ENCODE measurements at regions not wholly inside any gene's neighbourhood (a gene's known extent, or its start where the extent isn't known, plus 50 kb on each side); places are given as distances from the start of the nearest gene placed in this dataset.
"Not testable (repeated sequence)": the region's sequence is repeated elsewhere in the genome, so short reads cannot be mapped to it uniquely, and the experiment has no call there.

DNA sequence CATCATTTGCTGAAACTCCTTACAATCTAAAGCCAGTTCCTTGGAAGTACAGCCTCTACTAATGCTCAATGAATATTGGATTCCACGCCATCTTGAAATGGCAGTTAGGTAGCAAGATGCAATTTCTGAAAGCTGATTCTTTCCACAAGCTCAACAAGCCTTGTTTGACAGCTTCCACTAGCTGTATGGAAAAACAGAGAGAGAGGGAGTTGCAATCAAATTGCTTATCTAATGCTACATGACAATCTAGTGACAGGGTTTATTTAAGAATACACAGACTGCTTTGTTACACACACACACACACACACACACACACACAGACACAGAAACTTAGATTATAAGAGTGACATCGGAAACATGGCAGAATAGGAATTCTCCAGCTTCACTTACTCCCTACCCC is 288.4 kb upstream of the DEPDC1 start:
- DNase-seq, result no peak

DNA sequence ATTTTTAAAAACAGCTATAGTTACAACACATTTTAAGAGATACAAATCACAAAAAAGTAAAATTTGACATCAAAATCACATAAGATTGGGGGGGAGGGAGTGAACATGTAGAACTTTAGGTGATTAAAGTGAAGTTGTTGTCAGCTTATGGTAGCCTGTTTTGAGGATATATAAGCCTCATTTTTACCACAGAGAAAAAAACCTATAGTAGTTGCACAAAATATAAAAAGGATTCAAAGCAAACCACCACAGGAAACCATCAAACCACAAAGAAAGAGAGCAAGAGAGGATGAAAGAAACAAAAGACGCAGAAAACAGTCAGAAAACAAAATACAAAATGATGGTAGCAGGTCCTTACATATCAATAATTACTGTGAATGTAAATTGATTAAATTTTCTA is 291.9 kb upstream of the DEPDC1 start:
- no peak for DNase-seq

DNA sequence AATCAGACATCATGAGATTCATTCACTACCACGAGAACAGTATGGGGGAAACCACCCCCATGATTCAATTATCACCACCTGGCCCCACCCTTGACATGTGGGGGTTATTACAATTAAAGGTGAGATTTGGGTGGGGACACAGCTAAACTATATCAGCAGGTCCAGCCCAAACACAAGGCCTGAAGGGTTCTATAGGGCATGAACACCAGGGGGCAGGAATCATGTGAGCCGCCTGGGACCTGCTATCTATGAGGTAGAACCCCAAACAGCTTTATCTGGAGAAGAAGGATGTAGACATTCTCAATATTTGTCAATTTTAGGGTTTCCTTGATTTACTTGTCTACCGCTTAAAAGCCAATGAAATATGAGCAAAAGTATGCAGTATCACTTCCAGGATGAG is 294.9 kb upstream of the DEPDC1 start:
- DNase-seq, result no peak

DNA sequence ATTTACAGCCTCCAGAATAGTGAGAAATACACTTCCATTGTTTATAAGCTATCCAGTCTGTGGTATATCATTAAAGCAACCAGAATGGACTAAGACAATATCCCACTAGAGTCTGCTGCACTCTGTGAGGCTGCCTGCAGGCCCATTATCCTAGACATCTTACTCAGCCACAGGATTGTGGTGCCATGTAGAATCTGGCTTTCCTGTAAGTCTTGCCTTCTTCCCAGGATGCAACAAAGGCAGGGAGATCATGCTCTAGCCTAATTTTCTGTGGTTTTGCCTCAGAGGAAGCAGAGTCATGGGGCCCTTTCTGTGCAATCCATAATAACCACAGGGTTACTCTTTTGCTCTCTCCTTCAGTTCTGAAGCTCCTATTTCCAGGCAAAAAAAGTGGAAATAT is 299.1 kb upstream of the DEPDC1 start:
- DNase-seq, result no peak

DNA sequence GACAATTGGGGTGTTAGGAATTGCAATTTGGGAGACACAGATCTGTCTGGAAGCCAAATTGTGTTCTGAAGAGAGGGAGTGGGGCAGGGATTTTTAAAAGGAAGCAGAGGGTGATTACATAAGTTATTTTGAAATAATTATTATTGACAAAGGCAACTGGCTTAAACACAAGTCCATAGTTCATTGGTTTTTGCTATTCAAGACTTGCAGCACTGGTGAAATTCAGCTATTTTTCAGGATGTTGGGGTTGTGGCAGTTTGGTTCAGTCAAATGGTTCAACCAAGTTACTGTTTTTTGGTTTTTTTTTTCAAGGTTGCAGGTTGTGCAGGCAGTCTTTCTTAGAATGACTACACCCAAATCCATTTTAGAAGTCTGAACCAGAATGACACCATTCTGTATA is 300.0 kb upstream of the DEPDC1 start:
- DNase-seq, result no peak

- DNase-seq, result no peak
These were observed 301.2 kb upstream of the DEPDC1 start for GRCh38 chr1:68798071-68798470.

DNA sequence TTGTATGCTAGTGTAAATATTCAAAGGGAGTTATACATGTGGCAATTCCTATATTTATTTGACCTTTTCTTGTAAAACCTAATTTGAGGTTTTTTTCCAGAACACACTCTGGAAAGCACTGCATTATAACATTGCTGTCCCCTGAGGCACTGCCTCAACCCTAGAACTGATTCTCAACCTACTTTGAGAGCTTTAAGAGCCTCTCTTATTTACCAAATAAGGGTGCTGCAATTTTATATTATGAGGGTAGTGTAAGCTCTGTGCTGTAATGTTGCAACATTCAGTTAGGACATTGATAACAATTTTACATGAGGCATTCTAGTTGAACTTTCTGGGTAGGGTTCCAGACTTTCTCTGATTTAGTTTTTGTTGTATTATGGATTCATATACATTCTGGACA is 302.2 kb upstream of the DEPDC1 start:
- DNase-seq, result no peak

- peak; percentile 9 for DNase-seq
These were observed 303.3 kb upstream of the DEPDC1 start for GRCh38 chr1:68800182-68800581.

DNA sequence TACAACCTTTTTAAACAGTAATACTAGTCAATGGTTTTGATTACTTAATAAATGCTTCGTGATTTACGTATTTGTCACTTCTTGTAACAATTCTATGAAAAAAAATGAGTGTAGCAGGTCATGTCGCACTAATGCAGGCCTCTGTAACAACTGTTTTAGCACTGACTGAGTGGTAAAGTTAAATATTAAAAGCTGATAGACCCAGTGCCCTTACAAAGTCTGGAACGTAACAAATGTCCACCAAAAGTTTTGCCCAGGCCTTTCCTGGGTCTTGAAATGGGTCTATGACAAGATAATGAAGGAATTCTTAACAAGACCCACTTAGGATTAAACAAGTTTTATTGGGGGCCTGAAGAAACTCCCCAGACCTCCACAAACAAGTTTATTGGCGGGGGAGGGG is 304.6 kb upstream of the DEPDC1 start:
- DNase-seq, result no peak

DNA sequence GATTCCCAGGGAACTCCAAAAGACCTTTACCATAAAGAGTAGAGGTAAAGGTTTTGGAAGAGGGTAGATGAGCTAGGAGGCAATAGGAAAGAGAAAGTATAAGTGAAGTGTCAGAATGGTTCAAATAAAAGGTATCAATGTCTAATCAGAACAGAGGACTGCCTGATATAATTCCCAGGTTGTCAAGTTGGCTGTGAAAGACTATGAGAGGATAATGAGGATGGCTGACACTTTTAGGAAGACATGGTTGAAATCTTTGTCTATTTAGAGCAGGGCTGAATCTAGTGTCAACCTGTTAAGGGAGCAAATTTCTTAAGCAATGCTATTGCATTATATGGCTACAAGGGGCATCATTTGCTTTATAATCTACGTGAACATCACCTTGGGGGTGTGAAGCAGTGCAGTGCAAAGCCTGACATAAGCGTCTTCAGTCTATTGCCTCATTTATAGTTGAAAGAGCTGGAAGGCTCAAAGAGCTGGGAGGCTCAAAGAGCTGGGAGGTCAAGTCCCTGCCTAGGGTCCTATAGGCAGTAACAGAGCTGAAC is 308.3 kb upstream of the DEPDC1 start:
- DNase-seq, result no peak

- DNase-seq, result peak; percentile 58
These were observed 311.5 kb upstream of the DEPDC1 start for GRCh38 chr1:68808351-68808750.

- peak; percentile 91 for DNase-seq
These were observed 314.9 kb upstream of the DEPDC1 start for GRCh38 chr1:68811806-68812205.

DNA sequence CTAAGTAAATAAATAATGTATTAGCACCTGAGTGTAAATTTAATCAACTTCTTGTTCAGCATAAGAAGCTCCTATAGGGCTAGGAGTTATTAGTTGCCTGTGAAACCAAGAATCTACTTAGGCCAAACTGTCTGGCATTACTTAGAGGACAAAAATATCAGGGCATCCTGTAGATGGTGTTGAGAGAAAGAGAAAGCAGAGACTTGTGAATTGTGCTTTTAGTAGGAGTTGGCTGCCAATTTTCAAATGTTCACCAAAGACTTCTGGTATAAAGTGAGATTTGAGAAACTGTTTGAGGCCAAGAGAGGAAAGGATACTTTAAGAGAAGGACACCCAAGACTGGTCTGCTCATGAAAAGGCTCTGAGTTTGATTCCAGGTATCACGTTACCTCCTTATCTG is 315.5 kb upstream of the DEPDC1 start:
- DNase-seq, result peak; percentile 39

DNA sequence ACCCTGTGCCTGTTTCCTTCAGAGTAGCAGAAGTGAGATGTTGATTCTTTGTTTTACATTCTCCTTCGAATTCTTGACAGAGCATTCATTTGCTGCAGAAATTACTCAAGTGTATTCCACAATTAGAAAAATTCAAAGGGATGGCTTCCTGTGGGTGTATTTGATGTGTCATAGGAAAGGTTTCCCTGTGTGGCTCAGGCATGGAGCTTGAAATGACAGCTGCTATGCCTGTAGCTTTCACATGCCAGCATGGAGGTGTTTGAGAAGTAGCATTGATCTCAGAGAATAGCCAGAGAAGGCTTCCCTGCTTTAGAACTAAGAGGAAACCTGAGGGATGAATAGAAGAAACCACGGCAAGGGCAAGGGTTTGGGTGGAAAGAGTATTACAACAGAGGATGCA is 317.2 kb upstream of the DEPDC1 start:
- peak; percentile 27 for DNase-seq

GRCh38 chr1:68815632-68816031 is 318.8 kb upstream of the DEPDC1 start:
- peak; percentile 85 for DNase-seq

- not testable (repeated sequence) for DNase-seq
These were observed 320.8 kb upstream of the DEPDC1 start for GRCh38 chr1:68817505-68818210.

- DNase-seq, result peak; percentile 67
These were observed 322.4 kb upstream of the DEPDC1 start for GRCh38 chr1:68819190-68819829.

- DNase-seq, result peak; percentile 15
These were observed 323.3 kb upstream of the DEPDC1 start for GRCh38 chr1:68820151-68820550.

GRCh38 chr1:68826836-68827235 is 330.0 kb upstream of the DEPDC1 start:
- peak; percentile 2 for DNase-seq

GRCh38 chr1:68827261-68827660 is 330.4 kb upstream of the DEPDC1 start:
- no peak for DNase-seq

DNA sequence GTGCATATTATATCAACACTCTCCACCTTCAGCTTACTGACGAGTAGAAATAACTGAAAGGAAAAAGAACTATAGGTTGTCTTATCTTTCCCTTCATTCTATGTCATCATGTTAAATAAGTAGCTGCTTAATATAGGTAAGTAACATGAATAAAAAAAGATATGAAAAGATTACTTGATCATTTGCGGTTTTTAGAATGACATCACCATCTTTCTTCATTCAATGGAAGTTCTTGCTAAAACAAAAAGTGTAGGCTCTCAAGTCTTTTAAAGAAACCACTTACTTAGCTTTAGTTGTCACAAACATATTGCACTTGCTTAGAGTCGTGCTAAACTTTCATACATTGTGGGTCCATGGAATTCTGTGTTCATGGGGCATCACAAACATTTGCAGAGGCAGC is 331.1 kb upstream of the DEPDC1 start:
- DNase-seq, result no peak

DNA sequence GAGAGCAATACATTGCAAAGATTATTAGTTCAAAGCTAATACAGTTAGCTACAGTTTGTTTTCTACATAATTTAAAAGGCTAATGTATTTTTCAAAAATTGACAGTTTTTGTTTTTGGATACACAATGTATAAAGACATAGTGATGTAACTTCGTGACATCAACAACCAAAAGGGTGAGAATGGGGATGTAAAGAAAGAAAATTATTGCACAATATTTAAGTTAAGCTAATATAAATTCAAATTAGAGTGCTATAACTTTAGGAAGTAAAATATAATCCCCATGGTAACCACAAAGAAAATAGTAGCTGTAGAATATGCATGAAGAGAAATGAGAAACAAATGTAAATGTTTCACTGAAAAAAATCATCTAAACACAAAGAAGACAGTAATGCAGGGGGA is 334.4 kb upstream of the DEPDC1 start:
- no peak for DNase-seq

GRCh38 chr1:68848017-68848416 is 351.1 kb upstream of the DEPDC1 start:
- DNase-seq, result no peak

GRCh38 chr1:68868606-68869005 is 371.7 kb upstream of the DEPDC1 start:
- no peak for DNase-seq

DNA sequence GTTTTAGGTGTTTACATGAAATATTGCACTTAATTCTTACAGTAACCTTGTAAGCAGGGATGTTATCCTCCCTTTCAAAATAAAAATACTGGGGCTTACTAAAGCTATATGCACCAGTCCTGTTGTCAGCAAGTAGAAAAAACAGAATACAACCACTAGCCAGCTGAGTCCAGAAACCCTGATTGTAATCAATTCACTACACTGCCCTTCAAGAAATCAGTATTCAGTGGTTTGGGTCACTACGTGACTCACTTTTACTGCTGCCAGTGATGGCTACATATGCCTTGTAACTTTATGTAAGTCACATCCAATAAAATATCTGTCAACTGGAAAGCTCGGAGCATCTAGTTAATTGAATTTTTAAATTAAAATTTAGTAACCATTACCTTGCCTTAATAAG is 376.3 kb upstream of the DEPDC1 start:
- DNase-seq, result no peak

All from NCI-H69 (cell line).